ENCODE measurements at regions not wholly inside any gene's neighbourhood (a gene's known extent, or its start where the extent isn't known, plus 50 kb on each side); places are given as distances from the start of the nearest gene placed in this dataset.
"Not testable (repeated sequence)": the region's sequence is repeated elsewhere in the genome, so short reads cannot be mapped to it uniquely, and the experiment has no call there.

DNA sequence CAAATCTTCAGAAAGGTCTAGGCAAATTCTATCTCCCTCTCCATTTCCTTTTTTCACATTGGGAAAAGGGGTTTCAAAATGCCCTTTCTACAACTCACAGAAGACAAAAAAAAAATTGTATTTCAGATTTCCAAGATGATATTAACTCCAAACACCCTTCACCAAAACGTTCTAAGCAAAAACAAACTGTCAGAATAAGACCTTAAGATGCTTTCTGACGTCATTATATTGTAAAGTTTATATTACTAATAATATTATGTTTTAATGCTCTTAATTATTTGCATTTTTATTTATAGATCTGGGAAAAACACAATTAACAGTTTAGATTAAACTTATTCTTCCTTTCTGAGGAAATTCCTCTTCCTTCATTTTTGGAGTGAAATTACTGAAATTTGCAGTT is 624.2 kb downstream of the GALC start:
- intact Hi-C loops (cut with micrococcal nuclease; ENCODE audit: unreplicated experiment) = no loop called here
- no peak for DNase-seq (ENCODE audit: low spot score)
- no peaks in the 10 kb centered on the region for H3K27me3 ChIP-seq (replicated peaks; ENCODE audit: insufficient read depth, low read depth, low read length, poor library complexity)
- H3K9me3 ChIP-seq (ENCODE audit: low read depth, low read length, poor library complexity, severe bottlenecking) = no peaks in the 10 kb centered on the region
- no peak for TF ChIP-seq EZH2 (IDR thresholded peaks at IDR 0.05; ENCODE audit: borderline replicate concordance, low read depth, low read length, poor library complexity, severe bottlenecking)
- TF ChIP-seq, protein P1, sequence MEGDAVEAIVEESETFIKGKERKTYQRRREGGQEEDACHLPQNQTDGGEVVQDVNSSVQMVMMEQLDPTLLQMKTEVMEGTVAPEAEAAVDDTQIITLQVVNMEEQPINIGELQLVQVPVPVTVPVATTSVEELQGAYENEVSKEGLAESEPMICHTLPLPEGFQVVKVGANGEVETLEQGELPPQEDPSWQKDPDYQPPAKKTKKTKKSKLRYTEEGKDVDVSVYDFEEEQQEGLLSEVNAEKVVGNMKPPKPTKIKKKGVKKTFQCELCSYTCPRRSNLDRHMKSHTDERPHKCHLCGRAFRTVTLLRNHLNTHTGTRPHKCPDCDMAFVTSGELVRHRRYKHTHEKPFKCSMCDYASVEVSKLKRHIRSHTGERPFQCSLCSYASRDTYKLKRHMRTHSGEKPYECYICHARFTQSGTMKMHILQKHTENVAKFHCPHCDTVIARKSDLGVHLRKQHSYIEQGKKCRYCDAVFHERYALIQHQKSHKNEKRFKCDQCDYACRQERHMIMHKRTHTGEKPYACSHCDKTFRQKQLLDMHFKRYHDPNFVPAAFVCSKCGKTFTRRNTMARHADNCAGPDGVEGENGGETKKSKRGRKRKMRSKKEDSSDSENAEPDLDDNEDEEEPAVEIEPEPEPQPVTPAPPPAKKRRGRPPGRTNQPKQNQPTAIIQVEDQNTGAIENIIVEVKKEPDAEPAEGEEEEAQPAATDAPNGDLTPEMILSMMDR (conservative IDR thresholded peaks at IDR 0.05; ENCODE audit: low read depth, low read length) = no peak
- no TSS peak for BruUV-seq (replicated peaks)
- CTCF ChIA-PET = no interaction called here
- no peaks in the 10 kb centered on the region for H3K4me1 ChIP-seq (ENCODE audit: insufficient read depth, low read length, poor library complexity, severe bottlenecking)
- no peak overlapping the region for H3K27ac ChIP-seq (ENCODE audit: low read depth, low read length, poor library complexity, severe bottlenecking)
- no peak overlapping the region for H3K4me3 ChIP-seq (ENCODE audit: low read depth, low read length, poor library complexity, severe bottlenecking)
- POLR2A ChIA-PET (ENCODE audit: low non-redundant PET) = no interaction called here
- H3K36me3 ChIP-seq (ENCODE audit: insufficient read depth, low read length, poor library complexity, severe bottlenecking) = no peaks in the 10 kb centered on the region

DNA sequence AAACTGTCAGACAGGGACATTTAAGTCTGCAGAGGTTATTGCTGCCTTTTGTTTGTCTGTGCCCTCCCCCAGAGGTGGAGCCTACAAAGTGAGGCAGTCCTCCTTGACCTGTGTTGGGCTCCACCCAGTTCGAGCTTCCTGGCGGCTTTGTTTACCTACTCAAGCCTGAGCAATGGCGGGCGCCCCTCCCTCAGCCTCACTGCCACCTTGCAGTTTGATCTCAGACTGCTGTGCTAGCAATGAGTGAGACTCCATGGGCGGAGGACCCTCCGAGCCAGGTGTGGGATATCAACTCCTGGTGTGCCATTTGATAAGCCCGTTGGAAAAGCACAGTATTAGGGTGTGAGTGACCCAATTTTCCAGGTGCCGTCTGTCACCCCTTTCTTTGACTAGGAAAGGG is 632.7 kb downstream of the GALC start:
- POLR2A ChIA-PET (ENCODE audit: low non-redundant PET); H3K27ac ChIP-seq (ENCODE audit: low read depth, low read length, poor library complexity, severe bottlenecking); H3K9me3 ChIP-seq (ENCODE audit: low read depth, low read length, poor library complexity, severe bottlenecking); H3K27me3 ChIP-seq (replicated peaks; ENCODE audit: insufficient read depth, low read depth, low read length, poor library complexity); H3K4me3 ChIP-seq (ENCODE audit: low read depth, low read length, poor library complexity, severe bottlenecking); BruUV-seq (replicated peaks); H3K36me3 ChIP-seq (ENCODE audit: insufficient read depth, low read length, poor library complexity, severe bottlenecking); H3K4me1 ChIP-seq (ENCODE audit: insufficient read depth, low read length, poor library complexity, severe bottlenecking); CTCF ChIA-PET; DNase-seq (ENCODE audit: low spot score); intact Hi-C loops (cut with micrococcal nuclease; ENCODE audit: unreplicated experiment): not testable (repeated sequence)

- DNase-seq (ENCODE audit: low spot score) = no peak
- no peaks in the 10 kb centered on the region for H3K9me3 ChIP-seq (ENCODE audit: low read depth, low read length, poor library complexity, severe bottlenecking)
- ChIA-PET POLR2A (ENCODE audit: low non-redundant PET) (no interaction called here), CTCF (no interaction called here)
- TF ChIP-seq EZH2 (IDR thresholded peaks at IDR 0.05; ENCODE audit: borderline replicate concordance, low read depth, low read length, poor library complexity, severe bottlenecking) = no peak
- TF ChIP-seq, protein P1 (conservative IDR thresholded peaks at IDR 0.05; ENCODE audit: low read depth, low read length) = no peak
- H3K27ac ChIP-seq (ENCODE audit: low read depth, low read length, poor library complexity, severe bottlenecking) = no peak overlapping the region
- no peak overlapping the region for H3K4me3 ChIP-seq (ENCODE audit: low read depth, low read length, poor library complexity, severe bottlenecking)
- no TSS peak for BruUV-seq (replicated peaks)
- H3K27me3 ChIP-seq (replicated peaks; ENCODE audit: insufficient read depth, low read depth, low read length, poor library complexity) = no peaks in the 10 kb centered on the region
- H3K36me3 ChIP-seq (ENCODE audit: insufficient read depth, low read length, poor library complexity, severe bottlenecking) = no peaks in the 10 kb centered on the region
- intact Hi-C loops (cut with micrococcal nuclease; ENCODE audit: unreplicated experiment) = no loop called here
- no peaks in the 10 kb centered on the region for H3K4me1 ChIP-seq (ENCODE audit: insufficient read depth, low read length, poor library complexity, severe bottlenecking)
These were observed 642.0 kb downstream of the GALC start for GRCh38 chr14:87351007-87351406.

GRCh38 chr14:87349921-87350320 is 643.1 kb downstream of the GALC start:
- Histone ChIP-seq H3K4me1 (ENCODE audit: insufficient read depth, low read length, poor library complexity, severe bottlenecking) (no peaks in the 10 kb centered on the region), H3K27ac (ENCODE audit: low read depth, low read length, poor library complexity, severe bottlenecking) (no peak overlapping the region), H3K36me3 (ENCODE audit: insufficient read depth, low read length, poor library complexity, severe bottlenecking) (no peaks in the 10 kb centered on the region), H3K4me3 (ENCODE audit: low read depth, low read length, poor library complexity, severe bottlenecking) (no peak overlapping the region), H3K27me3 (replicated peaks; ENCODE audit: insufficient read depth, low read depth, low read length, poor library complexity) (no peaks in the 10 kb centered on the region), H3K9me3 (ENCODE audit: low read depth, low read length, poor library complexity, severe bottlenecking) (no peaks in the 10 kb centered on the region)
- no peak for TF ChIP-seq EZH2 (IDR thresholded peaks at IDR 0.05; ENCODE audit: borderline replicate concordance, low read depth, low read length, poor library complexity, severe bottlenecking)
- TF ChIP-seq, protein P1 (conservative IDR thresholded peaks at IDR 0.05; ENCODE audit: low read depth, low read length) = no peak
- DNase-seq (ENCODE audit: low spot score) = no peak
- intact Hi-C loops (cut with micrococcal nuclease; ENCODE audit: unreplicated experiment) = loop anchor here (10.0 kb wide), 1 partner anchor 265 kb away; no protein-coding TSS in a partner anchor
- POLR2A ChIA-PET (ENCODE audit: low non-redundant PET) = no interaction called here
- CTCF ChIA-PET = no interaction called here
- BruUV-seq (replicated peaks) = no TSS peak
